ENCODE measurements at regions not wholly inside any gene's neighbourhood (a gene's known extent, or its start where the extent isn't known, plus 50 kb on each side); places are given as distances from the start of the nearest gene placed in this dataset.

DNA sequence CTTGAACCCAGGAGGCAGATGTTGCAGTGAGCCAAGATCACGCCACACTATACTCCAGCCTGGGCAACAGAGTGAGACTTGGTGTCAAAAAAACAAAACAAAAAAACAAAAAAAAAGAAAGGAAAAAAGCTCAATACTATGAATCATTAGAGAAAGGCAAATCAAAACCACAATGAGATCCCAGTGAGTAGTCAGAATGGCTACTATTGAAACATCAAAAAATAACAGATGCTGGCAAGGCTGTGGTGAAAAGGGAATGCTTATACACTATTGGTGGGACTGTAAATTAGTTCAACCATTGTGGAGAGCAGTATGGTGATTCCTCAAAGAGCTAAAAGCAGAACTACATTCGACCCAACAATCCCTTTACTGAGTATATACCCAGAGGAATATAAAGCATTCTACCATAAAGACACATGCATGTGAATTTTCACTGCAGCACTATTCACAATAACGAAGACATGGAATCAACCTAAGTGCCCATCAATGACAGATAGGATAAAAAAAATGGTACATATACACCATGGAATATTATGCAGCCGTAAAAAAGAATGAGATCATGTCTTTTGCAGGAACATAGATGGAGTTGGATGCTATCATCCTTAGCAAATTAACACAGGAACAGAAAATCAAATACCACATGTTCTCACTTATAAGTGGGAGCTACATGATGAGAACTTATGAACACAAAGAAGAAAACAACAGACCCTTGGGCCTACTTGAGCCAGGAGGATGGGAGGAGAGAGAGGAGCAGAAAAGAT, 81.9 kb upstream of the ARRDC3 start:
- no TSS peak for BruUV-seq (replicated peaks)
- TF ChIP-seq POLR2AphosphoS5 (IDR thresholded peaks at IDR 0.05; ENCODE audit: low read depth, low read length) (no peak), TCF7L2 (IDR thresholded peaks at IDR 0.05; ENCODE audit: low read depth, low read length) (no peak), SIN3A (IDR thresholded peaks at IDR 0.05; ENCODE audit: borderline replicate concordance, insufficient read depth, low read depth, low read length) (no peak)
- TF ChIP-seq, protein P1, sequence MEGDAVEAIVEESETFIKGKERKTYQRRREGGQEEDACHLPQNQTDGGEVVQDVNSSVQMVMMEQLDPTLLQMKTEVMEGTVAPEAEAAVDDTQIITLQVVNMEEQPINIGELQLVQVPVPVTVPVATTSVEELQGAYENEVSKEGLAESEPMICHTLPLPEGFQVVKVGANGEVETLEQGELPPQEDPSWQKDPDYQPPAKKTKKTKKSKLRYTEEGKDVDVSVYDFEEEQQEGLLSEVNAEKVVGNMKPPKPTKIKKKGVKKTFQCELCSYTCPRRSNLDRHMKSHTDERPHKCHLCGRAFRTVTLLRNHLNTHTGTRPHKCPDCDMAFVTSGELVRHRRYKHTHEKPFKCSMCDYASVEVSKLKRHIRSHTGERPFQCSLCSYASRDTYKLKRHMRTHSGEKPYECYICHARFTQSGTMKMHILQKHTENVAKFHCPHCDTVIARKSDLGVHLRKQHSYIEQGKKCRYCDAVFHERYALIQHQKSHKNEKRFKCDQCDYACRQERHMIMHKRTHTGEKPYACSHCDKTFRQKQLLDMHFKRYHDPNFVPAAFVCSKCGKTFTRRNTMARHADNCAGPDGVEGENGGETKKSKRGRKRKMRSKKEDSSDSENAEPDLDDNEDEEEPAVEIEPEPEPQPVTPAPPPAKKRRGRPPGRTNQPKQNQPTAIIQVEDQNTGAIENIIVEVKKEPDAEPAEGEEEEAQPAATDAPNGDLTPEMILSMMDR (IDR thresholded peaks at IDR 0.05): no peak
- TF ChIP-seq, protein P2, sequence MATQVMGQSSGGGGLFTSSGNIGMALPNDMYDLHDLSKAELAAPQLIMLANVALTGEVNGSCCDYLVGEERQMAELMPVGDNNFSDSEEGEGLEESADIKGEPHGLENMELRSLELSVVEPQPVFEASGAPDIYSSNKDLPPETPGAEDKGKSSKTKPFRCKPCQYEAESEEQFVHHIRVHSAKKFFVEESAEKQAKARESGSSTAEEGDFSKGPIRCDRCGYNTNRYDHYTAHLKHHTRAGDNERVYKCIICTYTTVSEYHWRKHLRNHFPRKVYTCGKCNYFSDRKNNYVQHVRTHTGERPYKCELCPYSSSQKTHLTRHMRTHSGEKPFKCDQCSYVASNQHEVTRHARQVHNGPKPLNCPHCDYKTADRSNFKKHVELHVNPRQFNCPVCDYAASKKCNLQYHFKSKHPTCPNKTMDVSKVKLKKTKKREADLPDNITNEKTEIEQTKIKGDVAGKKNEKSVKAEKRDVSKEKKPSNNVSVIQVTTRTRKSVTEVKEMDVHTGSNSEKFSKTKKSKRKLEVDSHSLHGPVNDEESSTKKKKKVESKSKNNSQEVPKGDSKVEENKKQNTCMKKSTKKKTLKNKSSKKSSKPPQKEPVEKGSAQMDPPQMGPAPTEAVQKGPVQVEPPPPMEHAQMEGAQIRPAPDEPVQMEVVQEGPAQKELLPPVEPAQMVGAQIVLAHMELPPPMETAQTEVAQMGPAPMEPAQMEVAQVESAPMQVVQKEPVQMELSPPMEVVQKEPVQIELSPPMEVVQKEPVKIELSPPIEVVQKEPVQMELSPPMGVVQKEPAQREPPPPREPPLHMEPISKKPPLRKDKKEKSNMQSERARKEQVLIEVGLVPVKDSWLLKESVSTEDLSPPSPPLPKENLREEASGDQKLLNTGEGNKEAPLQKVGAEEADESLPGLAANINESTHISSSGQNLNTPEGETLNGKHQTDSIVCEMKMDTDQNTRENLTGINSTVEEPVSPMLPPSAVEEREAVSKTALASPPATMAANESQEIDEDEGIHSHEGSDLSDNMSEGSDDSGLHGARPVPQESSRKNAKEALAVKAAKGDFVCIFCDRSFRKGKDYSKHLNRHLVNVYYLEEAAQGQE (IDR thresholded peaks at IDR 0.05; ENCODE audit: insufficient read depth in 1 of 2, low read depth in 2 of 2, low read length in 1 of 2): no peak
- no peaks in the 10 kb centered on the region for H3K36me3 ChIP-seq (ENCODE audit: control insufficient read depth, insufficient read depth, low read length)
- no peak for DNase-seq (ENCODE audit: low read depth, low spot score)
- H3K9me3 ChIP-seq (ENCODE audit: control insufficient read depth, insufficient read depth, low read depth, low read length): no peaks in the 10 kb centered on the region
- peaks cover 9% of the 10 kb centered on the region for H3K4me1 ChIP-seq (ENCODE audit: control insufficient read depth, insufficient read depth, low read length)
- no peak overlapping the region for H3K27ac ChIP-seq (ENCODE audit: low read length)
- intact Hi-C loops (cut with micrococcal nuclease; ENCODE audit: unreplicated experiment) (no loop called here), in situ Hi-C loops (cut with HindIII; ENCODE audit: low pct_unique_long_range_greater_than_20kb, low sequenced_read_pairs) (no loop called here)
- ChIA-PET CTCF (no interaction called here), POLR2A (no interaction called here)
- no peak for ATAC-seq
- H3K27me3 ChIP-seq (ENCODE audit: control insufficient read depth, insufficient read depth, low read length): no peaks in the 10 kb centered on the region
- H3K4me3 ChIP-seq (ENCODE audit: low read depth in 2 of 2, low read length in 2 of 2): no peak overlapping the region

DNA sequence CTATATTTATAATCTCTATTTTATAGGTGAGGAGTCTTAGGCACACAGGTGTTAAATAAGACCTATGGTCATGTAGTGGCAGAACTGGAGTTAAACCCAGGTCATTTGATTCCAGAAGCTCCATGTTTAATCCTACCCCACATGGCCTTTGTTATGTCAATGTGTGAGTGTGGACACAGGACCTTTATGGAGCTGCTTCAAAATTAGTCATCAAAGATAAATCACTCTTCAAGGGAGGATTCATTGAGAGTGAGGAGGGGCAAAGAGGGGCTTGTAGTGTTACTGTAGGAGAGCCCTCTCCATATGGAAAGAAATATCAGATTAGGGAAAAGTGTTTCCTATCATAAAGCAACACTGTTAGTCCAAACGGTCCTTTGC, 74.6 kb upstream of the ARRDC3 start:
- Histone ChIP-seq H3K27ac (ENCODE audit: low read length) (no peak overlapping the region), H3K36me3 (ENCODE audit: control insufficient read depth, insufficient read depth, low read length) (no peaks in the 10 kb centered on the region), H3K4me3 (ENCODE audit: low read depth in 2 of 2, low read length in 2 of 2) (no peak overlapping the region), H3K9me3 (ENCODE audit: control insufficient read depth, insufficient read depth, low read depth, low read length) (0 out of 2 replicates have a peak, but pooled peaks cover 4% of the 10 kb centered on the region), H3K27me3 (ENCODE audit: control insufficient read depth, insufficient read depth, low read length) (no peaks in the 10 kb centered on the region), H3K4me1 (ENCODE audit: control insufficient read depth, insufficient read depth, low read length) (no peaks in the 10 kb centered on the region)
- in situ Hi-C loops (cut with HindIII; ENCODE audit: low pct_unique_long_range_greater_than_20kb, low sequenced_read_pairs): no loop called here
- POLR2A ChIA-PET: no interaction called here
- intact Hi-C loops (cut with micrococcal nuclease; ENCODE audit: unreplicated experiment): no loop called here
- ATAC-seq (no peak), DNase-seq (ENCODE audit: low read depth, low spot score) (no peak)
- CTCF ChIA-PET: no interaction called here
- BruUV-seq (replicated peaks): no TSS peak
- TF ChIP-seq, protein P1 (IDR thresholded peaks at IDR 0.05): no peak
- TF ChIP-seq SIN3A (IDR thresholded peaks at IDR 0.05; ENCODE audit: borderline replicate concordance, insufficient read depth, low read depth, low read length): no peak
- TF ChIP-seq, protein P2 (IDR thresholded peaks at IDR 0.05; ENCODE audit: insufficient read depth in 1 of 2, low read depth in 2 of 2, low read length in 1 of 2): no peak
- no peak for TF ChIP-seq POLR2AphosphoS5 (IDR thresholded peaks at IDR 0.05; ENCODE audit: low read depth, low read length)
- no peak for TF ChIP-seq TCF7L2 (IDR thresholded peaks at IDR 0.05; ENCODE audit: low read depth, low read length)
